HG03135 (cell line): ENCODE measurements at regions not wholly inside any gene's neighbourhood (a gene's known extent, or its start where the extent isn't known, plus 50 kb on each side); places are given as distances from the start of the nearest gene placed in this dataset.

Experiments
- ATAC-seq: cut with Tn5 transposase; IDR thresholded peaks from one replicate; pipeline ENCODE4 v1.9.1; 2021; ENCODE audit warnings: mild to moderate bottlenecking, moderate library complexity; ENCODE audit not compliant: unreplicated experiment

DNA sequence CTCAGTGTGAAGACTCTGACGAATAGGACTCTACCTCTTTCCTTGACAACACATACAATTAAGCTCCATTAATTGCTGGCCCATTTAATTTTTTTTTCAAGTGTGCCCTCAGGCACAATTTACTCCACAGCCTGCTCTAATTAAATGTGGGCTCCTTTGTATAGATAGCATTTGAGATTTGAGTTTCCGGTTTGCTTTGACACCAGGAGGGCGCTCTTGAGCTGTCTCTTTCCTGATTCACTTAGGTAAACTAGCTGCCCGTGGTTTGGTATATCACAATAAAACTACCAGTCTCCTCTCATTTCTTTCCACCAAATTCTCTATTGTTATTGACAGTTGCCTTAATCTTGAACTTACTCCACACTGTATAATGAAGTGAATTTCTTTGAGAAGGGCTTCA, 666.0 kb downstream of the DSC3 start:
- ATAC-seq: no peak

GRCh38 chr18:30361864-30362540, 680.5 kb downstream of the DSC3 start:
- ATAC-seq: no peak

DNA sequence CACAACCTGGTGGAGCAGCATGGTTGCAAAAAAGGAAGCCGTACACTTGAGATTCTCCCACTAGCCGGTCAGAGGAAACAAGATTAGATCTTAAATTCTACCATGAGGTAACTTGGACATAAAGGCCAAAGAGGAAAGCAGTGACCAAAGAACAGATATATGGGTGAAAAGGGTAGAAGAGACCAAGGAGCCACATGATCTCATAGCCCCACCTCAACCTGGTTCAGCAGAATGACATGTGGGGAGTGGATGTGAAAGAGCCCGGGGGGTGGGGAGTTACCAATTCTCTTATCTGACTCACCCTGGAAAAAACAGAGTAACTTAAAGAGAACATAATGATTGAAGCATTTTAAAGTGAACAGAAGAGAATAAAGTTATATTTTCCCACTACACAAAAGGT, 683.0 kb downstream of the DSC3 start:
- no peak for ATAC-seq

DNA sequence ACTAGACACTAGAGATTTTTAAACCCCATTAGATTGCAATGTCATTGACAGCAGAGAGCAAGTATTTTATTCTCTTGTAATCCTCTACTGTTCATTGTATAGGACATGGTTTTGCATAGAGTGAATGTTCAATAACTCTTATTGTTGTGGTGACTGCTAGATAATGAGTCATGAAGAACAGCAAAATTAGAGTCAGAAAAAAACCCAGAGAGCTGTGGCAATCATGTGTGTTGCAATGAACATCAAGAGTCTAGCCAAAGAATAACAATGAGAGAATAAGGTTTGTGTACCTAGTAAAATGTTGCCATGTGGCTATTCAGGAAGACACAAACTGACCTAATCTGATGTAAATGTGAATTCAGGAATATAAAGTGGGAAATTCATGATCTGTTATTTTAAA, 684.0 kb downstream of the DSC3 start:
- ATAC-seq: no peak

DNA sequence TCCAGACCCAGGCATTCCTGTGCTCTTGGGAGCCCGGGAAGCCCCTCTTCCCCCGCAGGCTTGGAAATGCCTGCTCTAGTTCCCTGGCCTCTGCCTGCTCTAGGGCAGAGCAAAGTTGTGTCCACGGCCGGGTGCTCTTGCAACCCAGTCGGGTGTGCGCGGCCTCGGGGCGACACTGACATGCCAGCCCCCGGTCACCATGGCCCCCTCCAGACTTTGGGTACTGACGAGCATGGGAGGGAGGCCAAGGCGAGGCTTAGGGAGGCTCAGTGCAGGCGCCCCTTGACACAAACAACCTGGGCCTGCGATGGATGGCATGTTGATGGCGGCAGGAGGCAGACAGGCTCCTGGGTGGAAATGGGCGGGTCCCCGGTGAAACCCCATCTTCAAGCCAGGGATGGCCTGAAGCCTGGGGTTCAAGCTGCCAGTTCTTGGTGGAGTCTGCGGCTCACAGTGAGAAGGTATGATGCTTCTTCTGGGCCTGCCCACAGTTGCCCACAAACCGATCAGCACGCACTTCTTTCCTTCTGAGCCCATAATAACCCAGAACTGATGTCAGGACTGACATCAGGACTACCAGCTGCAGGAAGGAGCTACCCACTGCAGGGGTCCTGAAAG, 689.9 kb downstream of the DSC3 start:
- no peak for ATAC-seq

DNA sequence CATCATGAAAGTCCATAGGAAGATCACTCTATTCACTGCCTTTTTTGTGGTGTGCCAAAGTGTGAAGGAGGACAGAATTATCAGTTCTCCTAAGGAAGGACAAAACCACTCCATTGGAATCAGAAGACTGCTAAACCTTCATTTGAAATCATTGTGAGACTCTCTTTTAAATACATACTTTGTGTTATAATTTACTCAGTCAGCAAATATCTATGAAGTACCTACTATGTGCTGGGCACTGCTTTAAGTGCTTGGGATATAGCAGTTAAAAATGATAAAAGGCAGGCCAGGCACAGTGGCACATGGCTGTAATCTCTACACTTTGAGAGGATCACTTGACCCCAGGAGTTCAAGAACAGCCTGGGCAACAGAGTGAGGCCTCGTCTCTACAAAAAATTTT, 692.3 kb downstream of the DSC3 start:
- no peak for ATAC-seq

DNA sequence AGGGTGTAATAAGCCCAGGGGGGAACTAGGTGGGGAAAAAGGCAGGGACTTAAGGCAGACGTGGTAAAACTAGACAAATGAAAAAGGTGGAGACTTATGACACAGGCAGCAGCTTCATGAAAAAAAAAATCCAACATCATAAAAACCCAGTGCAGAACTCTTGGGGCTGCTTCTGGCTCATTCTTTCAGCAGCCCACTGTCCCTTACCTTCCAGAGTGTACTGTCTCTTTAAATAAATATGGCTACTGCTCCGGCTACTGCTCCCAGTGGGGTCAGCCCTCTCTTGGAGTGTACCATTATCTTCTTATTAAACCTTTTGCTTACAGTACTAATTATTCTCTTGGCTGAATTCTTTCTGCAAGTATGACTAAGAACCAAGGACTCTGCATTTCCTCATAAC, 699.5 kb downstream of the DSC3 start:
- no peak for ATAC-seq

DNA sequence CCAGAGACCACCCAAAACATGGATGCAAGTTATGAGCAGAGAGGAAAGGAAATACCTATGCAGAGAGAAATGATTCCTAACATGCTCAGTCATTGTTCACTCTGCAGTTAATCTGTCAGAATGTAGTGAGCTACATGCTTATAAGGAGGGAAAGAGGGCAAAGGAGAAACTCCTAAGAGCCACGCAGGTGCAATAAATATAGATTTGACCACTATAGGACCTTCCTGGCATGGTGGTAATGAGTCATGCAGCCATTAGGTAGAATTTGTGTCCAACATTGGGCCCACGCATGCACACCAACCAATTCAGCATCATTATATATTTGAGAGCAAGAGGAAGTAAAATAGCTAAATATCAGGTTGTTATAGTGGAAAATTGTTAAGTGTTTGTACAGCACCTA, 699.9 kb downstream of the DSC3 start:
- ATAC-seq: no peak

DNA sequence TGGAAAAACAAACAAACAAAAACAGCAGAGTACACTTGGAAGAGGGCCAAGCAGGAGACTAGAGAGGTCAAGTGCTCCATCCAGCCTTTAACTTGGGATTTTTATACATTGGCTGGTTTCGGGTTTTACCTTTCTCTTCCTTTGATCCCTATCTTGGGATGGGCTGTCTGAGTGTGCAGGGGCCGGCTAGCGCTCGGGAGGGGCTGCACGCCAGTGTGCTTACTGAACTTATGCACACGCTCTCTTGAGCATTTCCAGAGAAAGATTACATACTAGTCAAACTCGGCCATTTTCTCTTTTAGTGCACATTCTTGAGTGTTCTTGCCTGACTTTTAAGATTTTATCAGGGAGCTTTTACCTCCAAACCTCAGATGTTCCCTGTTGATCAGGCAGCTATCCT, 707.8 kb downstream of the DSC3 start:
- ATAC-seq: no peak

DNA sequence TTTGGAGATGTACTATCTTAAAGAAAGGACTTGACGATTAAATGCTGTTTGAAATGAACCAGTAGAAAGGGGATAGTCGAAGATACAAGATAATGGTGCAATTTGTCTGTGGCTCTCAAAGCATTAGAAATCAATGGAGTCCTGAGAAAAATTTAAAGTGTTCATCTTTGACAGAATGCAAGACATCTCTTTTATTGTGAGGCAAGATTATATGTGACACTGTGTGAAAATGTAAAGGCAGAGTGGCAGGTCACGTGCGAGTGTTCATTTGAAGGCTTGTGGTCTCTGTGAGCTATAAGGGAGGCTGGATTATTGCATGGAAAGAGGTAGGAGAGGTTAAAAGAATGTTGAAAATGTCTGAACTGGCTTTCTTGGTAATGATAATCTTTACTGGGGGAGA, 709.2 kb downstream of the DSC3 start:
- no peak for ATAC-seq

- no peak for ATAC-seq
Observed at GRCh38 chr18:30328839-30329238, 713.7 kb downstream of the DSC3 start.

DNA sequence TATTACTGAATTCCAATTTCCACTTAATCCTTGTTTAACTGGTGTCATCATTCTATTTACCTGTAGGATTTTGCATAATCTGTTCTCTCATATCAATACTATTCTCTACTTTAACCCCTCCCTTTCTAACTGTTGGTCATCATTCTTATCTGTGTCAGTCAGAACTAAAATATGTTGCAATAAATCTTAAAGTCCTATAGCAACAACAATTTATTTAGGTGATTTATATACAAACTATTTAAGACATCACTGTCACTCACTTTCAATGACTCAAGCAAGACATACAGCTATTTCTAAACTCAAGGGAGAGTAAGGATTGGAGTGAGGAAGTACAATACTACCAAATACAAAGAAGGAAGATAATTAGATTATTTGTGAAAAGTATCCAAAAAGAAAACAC, 740.4 kb downstream of the DSC3 start:
- no peak for ATAC-seq

DNA sequence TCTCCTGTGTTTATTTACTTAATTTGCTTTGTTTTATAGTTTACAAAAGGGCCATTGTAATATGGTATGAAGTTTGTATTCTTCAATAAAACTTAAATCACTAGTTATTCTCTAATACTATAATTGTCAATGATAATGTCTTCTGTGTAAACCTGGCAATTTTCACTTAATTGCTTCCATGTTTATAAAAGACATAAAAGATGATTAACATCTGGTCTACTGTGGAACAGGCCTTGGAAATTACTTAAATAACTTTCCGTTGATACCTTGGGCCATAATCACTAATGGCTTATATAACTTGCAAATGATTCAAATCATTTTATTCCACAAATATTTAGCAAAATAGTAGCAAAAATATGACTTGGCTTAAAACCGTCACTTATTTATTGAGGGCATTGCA, 743.8 kb downstream of the DSC3 start:
- no peak for ATAC-seq

DNA sequence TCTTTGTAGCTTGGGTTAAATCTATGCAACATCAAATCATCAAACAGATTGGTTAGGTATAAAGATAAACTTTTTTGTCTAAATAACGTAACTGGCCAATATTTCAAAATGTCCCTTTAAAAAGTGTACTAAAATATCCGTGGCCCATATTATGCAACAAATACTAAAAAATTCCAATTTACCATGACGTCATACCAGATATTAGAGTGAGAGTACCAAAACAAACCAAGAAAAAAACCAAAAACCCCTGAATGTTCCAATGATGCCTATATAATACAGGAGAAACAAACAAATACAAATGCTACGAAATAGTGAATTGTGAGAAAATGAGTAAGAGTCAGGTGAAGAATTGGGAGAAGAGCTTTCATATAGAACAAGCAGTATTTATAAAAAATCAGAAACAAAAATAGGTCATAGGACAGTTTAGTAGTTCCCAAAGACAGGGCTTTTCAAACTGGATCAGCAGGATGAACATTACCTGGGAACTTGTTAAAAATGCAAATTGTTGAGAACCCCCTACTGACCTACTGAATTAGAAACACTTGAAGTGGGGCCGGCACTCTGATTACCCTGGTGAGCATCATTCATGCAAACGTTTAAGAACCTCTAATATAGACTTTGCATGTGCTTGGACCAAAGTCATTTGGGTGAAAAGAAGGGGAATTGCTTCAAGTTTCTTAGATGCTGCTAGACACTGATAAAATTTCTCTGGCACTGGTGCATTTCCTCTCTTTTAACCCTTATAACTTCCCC, 753.7 kb downstream of the DSC3 start:
- no peak for ATAC-seq

DNA sequence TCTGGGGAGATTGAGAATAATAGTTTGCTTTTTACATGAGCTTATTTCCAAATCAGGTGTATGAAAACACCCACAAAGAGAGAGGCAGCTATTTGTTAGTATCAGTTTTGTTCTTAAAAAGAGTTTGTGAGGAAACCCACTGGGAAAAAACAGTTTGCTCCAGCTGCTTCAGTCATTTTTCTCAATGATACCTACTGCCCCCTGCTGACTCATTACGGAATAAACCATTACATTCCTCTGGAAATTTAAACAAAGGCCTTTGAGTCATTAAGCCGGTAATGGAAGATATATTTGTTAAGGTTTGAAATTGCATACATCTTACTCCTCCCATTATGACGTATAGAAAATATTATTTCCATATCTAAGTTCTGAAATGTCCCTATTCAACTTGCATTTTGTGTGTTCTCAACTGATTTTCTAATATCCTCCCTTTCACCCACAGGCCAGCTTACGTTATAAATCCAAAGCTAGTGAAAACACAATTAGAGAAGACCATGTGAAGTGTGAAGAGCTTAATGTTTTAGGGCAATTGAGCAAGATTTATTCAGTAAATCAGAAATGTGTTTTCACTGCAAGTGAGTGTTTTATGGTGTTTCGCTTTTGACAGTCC, 761.6 kb downstream of the DSC3 start:
- ATAC-seq: no peak

GRCh38 chr18:30280186-30280585, 762.4 kb downstream of the DSC3 start:
- ATAC-seq: no peak

GRCh38 chr18:30277676-30278075, 764.9 kb downstream of the DSC3 start:
- no peak for ATAC-seq

GRCh38 chr18:30271716-30272115, 770.8 kb downstream of the DSC3 start:
- no peak for ATAC-seq

DNA sequence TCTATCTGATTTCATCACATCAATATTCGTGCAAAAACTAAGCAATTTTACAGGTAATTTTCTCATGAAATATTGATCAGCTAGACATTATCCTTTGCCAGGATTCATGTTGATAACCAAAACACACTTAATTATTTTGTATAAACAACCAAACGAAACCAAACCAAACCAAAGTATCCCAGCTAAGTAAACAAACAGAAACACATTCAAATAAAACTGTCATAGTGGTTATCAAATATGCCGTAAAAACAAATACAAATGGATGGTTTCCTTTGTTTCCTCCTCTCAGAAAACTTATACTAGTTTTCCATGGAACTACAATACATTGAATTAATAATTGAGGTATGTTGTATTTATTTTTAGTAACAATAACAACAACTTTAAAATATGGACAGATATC, 777.4 kb downstream of the DSC3 start:
- ATAC-seq: no peak

- no peak for ATAC-seq
Observed at GRCh38 chr18:30254331-30254730, 788.2 kb downstream of the DSC3 start.

DNA sequence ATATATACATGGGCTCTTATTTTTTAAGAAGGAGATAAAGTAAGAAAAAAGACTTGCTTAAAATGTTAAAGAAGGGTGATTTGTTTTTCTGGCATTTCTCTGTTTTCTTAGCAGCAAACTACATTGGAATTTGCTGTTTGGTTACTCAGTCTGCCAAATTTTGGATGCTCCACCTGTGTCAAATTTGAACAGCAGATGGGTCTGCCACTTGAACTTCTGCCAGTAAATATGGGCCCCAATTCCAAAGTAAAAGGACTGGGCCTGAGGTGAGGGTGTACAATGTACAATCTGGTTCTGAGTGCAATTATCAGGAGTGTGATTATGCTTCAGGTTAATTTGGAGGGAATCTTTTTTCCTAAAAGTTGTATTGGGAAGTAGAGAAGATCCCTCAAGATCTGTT, 794.5 kb downstream of the DSC3 start:
- no peak for ATAC-seq
